K562 (cell line): ENCODE measurements at regions not wholly inside any gene's neighbourhood (a gene's known extent, or its start where the extent isn't known, plus 50 kb on each side); places are given as distances from the start of the nearest gene placed in this dataset.

Experiments used
- CTCF ChIP-seq, 3 experiments: IDR thresholded peaks in 2 of 3; conservative IDR thresholded peaks in 1 of 3; 2 replicates each; pipeline ENCODE4 v1.5.1; 2011 to 2012; ENCODE audit warnings: low read length in 3 of 3, mild to moderate bottlenecking in 3 of 3, control low read depth in 2 of 3, improper control_type of control experiment in 1 of 3, inconsistent platforms in 1 of 3, low read depth in 1 of 3, mixed read lengths in 1 of 3, moderate library complexity in 1 of 3; ENCODE audit not compliant: insufficient read depth in 2 of 3
- NCOA6 ChIP-seq: fragments of 450-650 bp; IDR thresholded peaks from 2 replicates; pipeline ENCODE4 v1.6.1; 2017; ENCODE audit warnings: mild to moderate bottlenecking
- POLR2AphosphoS5 ChIP-seq: IDR thresholded peaks from 2 replicates; pipeline ENCODE4 v1.6.1; 2011; ENCODE audit warnings: mild to moderate bottlenecking, low read depth, low read length, moderate library complexity; ENCODE audit not compliant: control insufficient read depth, insufficient read depth
- TF ChIP-seq, protein P1 (sequence below): fragments of 450-650 bp; IDR thresholded peaks from 2 replicates; pipeline ENCODE4 v1.6.1; 2017; ENCODE audit warnings: mild to moderate bottlenecking, moderate library complexity

- TF ChIP-seq, protein P1, sequence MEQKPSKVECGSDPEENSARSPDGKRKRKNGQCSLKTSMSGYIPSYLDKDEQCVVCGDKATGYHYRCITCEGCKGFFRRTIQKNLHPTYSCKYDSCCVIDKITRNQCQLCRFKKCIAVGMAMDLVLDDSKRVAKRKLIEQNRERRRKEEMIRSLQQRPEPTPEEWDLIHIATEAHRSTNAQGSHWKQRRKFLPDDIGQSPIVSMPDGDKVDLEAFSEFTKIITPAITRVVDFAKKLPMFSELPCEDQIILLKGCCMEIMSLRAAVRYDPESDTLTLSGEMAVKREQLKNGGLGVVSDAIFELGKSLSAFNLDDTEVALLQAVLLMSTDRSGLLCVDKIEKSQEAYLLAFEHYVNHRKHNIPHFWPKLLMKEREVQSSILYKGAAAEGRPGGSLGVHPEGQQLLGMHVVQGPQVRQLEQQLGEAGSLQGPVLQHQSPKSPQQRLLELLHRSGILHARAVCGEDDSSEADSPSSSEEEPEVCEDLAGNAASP = no peak
- no peak for TF ChIP-seq POLR2AphosphoS5
- no peak for TF ChIP-seq NCOA6
- TF ChIP-seq CTCF (IDR thresholded peaks at IDR 0.05 in 2 of 3, conservative IDR thresholded peaks at IDR 0.05 in 1 of 3; ENCODE audit: insufficient read depth in 2 of 3, low read depth in 1 of 3, low read length in 3 of 3) = no peak
These were observed 222.9 kb upstream of the ZNF462 start for GRCh38 chr9:106639873-106640568.
